HG03571 (cell line): ENCODE measurements at regions not wholly inside any gene's neighbourhood (a gene's known extent, or its start where the extent isn't known, plus 50 kb on each side); places are given as distances from the start of the nearest gene placed in this dataset.

Experiments used
- ATAC-seq: cut with Tn5 transposase; IDR thresholded peaks from one replicate; pipeline ENCODE4 v1.9.1; 2021; ENCODE audit not compliant: unreplicated experiment

DNA sequence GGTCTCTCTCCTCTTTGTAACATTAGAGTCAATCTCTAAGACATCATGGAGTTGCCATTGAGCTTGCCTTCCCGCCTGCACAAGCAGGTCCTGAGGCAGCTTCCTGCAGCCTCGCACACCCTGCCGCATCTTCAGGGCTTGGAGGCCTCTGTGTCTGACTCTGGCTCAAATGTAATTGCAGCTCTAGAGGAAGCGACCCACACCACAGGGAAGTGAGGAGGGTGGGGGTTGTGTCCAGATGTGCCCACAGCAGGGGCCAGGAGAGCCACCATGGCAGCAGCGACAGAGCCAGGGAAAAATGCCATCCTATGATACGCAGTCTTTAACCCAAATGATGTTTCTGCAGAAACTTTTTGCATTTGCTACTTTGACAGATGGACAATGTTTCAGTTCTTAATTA, 216.0 kb upstream of the ZNF32 start:
- ATAC-seq, result no peak

DNA sequence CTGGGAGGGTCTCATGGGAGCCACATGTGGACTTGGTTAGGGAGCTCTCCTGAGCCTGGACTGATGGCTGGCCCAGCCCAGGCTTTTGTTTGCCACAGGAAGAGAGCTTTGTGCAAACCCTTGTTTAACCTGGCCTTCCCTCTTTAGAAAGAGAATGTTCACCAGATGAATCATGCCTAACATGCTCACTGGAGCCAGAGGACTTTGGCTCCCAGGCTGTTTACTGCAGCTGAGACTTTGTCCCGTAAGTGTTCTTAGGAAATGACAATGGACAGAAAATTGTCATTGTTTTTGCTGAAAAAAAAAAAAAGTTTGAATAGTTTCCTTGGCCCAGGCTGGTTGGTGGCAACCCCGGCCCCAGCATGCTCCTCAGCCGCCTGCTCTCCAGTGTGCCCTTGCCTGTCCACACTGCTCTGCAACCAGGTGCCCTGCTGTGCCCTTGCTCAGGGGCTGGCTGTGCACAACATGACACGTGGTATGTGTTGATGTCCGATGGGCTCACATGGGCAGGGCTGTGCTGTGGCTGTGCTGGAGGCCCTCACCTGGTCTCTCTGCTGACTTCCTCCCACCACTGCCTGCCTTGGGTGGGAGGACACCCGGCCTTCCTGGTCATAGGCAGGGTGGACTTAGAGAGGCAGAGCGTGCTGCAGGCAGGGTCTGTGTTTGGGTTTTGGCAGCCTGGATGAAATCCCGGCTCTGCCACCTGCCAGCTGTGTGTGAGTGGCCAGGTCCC, 215.3 kb upstream of the ZNF32 start:
- ATAC-seq, result no peak

DNA sequence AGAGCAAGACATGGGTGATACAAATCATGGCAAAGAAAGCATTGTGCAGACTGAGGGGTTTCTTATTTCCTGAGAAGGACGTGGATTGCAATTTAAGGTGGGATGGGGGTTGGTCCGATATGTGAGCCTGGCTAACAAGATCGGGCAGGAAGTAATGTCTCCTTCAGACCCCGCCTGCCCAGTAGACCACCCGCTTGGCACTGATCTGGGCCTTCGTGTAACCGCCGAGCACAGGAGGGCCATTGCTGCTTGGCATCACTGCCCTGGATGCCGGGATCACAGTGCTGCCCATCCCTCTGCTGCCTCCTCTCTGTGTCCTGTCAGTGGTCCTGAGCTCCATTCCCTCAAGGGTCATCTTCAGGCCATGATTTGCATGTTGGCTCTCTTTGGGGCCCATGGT, 214.6 kb upstream of the ZNF32 start:
- ATAC-seq, result no peak

DNA sequence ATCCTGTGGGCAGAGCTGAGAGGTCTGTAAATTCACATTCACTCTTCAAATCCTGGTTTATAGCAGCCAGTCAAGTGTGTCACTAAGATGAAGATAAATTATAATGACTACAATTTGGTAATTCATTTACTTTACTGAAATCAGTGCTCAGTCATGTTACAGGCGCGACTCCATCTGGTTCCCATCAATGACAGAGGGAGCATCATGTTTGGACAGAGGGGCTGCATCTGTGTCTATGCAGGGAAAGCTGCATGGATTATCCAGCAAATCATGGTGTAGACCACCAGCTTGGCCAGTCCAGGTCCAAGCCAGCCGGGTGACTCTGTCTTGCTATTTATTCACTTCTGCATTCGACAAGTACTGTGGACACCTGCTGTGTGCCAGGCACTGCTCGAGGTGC, 214.1 kb upstream of the ZNF32 start:
- no peak for ATAC-seq

DNA sequence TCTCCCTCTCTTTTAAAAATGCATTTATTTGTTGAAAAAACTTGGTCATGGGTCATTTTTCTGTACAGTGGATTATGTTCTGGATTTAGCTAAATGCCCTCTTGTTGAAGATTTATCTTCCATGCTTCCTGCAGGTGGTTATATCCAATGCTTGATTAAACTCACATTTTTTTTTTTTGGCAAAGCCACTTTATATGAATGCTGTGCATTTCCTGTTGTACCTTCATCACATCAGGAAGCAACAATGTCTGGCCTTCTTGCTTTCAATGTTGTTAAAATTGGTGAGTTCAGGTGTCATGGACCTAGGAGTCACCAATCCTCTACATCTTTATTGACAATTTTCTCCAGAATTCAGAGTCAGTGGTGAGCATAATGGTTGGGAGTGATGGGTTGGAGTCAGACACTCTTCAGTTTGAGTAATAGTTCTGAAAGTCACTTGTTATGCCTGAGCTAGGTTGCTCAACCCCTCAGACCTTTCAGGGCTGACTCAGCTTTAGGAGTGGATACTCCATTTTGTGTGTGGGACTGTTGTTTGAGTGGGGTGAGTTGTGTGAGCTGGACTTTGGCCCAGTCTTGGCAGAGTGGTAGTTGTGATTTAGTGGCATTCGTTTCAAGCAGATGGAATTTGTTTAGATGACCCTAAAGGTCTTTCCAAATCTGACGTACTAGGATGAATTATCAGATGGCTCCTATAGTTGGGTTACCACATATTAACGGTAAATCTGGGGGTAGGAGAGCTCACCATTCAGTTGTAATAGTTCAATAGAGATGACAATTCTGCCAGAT, 213.5 kb upstream of the ZNF32 start:
- ATAC-seq, result no peak

DNA sequence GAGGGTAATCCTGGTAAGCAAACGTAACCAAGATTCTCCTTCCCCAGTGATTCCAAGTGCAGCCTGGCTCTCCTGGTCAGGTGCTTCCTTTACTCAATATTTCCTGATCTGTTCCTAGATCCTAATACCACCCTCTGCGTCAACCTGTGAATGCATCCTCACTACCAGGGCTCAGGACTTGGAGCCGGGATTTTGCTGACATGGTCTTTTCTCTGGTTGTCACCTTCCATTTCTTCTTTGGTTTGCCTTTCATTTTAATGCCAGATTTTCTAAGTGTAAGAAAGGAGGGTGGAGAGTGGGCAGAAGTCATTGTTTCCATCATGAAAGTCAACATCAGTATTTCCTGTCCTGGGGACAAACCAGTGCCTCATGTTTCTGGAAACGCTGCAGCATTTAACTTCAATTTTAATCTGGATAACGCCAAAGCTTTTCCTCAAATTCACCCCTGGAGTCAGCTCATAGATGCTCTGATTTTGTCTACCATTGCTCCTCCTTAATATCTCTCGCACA, 210.4 kb upstream of the ZNF32 start:
- ATAC-seq, result no peak

DNA sequence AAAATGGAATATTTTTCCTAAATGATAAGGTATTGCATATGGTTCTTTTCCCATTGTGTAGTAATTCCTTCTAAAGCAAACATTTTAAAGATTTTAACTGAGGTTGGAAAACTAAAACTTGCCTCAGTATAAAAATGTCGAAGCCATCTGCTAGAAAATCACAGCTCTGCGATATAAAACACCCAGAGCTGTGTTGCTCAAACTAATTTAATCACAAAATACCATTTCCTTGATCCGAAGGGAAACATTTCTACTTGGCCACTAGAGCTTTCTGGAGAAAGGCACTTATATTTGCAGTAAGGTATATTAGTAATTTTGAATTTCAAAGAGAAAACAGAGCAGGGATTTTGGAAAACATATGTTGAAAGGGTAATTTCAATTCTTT, 209.2 kb upstream of the ZNF32 start:
- no peak for ATAC-seq

DNA sequence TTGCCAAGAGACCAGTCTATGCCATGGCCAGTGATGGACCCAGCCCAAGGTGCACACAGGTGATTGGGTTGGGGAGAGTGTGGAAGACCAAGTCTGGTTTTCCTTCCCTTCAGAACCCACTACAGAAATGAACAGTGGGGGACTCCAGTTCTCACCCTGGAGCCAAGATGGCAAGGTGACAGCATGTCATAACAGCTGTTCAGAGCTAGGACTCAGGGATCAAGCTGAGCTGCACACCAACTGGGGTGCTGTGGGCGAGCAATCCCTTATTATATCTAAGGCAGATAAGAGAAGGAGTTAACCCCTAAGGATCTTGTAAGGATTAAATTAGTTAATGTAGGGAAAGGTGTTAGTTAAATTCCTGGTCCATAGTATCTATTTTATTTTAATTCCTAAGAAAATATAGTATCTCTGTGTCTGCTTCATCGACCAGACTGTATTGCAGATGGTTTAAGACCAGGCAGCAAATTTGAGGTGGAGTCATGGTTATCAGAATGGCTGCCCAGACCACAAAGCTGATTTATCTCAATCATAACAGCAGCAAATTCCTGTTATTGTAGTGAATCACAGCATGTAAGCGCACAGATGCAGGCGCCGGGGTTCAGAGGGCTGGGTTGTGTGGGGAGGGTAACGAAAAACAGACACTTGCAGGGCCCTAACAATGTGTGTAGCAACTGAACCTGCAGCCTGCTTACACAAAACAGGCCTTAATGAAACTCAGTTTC, 208.7 kb upstream of the ZNF32 start:
- ATAC-seq, result no peak

DNA sequence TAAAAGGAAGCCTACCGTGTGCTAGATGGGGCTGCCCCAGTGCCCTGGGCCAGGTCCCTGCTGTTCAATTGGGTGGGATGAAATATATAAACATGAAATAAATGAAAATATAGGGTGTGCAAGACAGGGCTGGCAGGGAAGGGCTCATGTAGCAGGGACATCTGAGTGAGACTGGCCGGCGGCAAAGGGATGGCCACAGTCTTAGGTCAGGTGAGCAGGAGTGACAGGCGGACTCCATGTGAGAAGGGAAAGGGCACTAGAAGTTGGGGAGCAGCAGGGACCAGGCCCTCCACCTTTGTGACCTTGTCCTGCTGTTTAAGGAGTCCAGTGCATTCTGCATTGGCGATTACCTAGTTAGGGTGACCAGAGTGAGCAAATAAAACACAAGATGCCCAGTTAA, 207.6 kb upstream of the ZNF32 start:
- ATAC-seq, result no peak

DNA sequence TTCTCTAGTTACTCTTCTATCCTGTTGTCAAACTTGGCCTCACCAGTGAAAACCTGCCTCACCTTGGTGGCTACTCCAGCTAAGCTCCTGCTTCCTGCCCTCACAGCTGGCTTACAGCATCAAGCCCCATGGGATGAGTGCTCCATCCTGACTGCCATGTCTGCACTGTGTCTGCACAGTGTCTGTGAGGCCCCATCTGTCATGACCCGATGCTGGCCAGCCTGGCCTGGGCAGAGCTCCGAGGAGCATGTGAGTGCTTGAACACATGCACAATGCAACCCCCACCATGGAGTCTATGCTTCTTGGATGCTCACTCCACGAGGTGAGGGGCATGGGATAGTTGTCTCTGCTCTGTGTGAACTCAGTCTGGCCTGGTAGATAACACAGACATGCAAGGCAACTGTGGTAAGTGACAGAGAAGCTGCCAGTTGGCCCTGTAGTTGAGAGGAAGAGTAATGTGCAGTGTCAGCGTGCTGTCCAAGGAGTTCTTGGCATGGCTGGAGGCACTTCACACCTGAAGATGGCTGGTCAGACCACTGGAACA, 207.1 kb upstream of the ZNF32 start:
- no peak for ATAC-seq

DNA sequence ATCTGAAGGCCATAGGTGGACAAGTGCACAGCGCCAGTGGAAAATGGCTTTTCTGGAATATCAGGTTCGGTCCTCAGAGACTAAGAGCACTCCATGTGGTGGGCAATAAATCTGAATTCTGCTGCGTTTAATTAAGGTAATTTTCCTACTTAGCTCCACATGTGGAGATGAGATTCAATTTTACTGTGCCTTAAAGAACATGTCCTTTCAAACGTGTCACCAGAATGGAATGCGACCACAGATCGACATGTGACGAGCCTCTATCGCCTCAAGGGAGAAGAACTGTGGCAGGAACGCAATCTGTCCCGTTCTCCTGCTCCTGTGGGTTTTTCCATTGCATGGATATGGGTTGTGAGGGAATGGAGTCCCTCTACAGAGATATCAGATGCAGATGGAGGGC, 205.3 kb upstream of the ZNF32 start:
- ATAC-seq, result no peak

DNA sequence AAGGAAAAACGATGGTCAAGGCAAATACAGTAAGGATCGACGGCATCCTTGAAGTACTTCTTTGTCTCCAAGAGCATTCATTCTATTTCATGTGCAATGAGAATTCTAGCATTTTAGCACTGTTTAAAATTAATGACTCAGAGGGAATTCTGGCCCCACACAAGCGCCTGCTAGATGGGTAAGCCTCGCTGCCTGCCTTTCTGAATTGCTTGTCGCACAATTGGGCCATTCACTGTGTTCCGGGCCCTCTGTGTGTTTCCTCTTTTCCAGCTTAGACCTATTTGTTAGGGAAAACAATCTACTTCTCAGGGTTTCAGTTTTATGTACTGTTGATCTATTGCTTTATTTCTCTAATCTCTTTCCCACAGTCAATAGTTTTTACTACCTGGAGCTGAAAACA, 204.7 kb upstream of the ZNF32 start:
- no peak for ATAC-seq

DNA sequence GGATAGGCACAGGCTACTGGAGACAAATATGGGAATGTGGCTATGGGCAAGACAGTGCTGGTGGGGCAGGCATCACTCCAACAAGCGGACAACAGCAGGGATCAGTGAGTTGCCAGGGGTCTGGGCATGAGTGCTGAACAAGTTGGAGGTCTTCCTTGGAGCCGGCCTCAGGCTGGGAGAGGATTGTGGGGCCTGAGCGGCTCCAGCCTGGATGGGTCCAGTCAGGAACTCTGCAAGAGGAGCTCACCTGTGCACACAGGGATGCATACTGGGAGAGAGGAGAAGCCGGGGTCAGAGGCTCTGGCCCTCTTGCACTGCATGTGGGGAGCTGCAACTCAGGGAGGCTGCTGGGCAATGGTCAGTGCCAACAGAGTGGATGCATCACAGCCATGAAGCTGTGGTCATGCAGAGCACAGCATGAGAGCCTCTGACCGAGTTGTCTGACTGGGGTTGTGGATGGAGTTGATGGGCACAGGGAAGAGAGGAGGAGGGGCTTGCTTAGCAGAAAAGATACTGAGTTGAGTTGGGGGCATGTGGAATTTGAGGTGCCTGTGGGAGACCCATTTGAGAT, 204.0 kb upstream of the ZNF32 start:
- ATAC-seq, result no peak

DNA sequence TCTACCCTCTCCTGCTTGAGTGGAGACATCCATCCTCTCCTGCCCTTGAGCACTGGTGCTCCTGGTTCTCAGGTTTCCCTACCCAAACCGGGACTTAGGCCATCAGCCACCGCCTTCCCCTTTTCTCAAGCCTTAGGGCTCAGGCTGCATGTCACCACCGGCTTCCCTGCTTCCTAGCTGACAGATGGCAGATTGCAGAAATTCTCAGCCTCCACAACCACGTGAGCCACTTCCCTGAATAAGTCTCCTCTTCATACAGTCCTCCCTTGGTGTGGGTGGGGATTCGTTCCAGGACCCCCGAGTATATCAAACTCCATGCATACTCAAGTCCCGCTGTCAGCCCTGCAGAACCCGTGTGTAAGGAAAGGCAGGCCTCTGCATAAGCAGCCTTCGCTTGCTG, 203.5 kb upstream of the ZNF32 start:
- ATAC-seq, result no peak

DNA sequence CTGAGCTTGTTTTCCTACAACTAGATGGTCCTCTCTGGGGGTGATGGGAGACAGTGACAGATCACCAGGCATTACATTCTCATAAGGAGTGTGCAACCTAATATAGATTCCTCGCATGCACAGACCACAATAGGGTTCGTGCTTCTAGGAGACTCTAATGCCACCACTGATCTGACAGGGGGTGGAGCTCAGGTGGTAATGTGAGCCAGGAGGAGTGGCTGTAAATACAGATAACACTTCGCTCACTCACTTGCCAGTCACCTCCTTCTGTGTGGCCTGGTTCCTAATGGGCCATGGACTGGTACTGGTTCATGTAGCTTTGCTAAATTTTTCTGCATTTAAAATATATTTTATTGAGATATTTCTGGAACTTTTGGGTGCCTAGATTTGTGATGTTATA, 202.3 kb upstream of the ZNF32 start:
- ATAC-seq, result no peak

DNA sequence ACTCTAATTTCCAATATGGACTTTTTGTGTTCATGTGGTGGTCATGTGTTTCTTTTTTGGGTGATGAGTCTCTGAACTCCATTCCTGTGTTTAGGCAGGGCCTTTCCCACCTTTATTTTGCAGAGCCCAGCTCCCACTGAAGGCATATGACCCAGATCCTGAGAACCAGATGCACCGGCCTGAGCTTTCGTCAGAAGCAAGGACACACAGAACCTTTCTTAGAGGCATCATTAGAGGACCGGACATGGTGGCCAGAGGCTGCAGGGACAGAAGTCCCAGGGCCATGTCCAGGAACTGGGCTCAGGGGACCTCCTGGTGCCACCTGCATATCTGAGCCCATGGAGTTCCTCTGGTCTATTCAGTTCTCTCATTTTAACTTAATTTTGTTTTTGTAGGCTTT, 200.9 kb upstream of the ZNF32 start:
- no peak for ATAC-seq

DNA sequence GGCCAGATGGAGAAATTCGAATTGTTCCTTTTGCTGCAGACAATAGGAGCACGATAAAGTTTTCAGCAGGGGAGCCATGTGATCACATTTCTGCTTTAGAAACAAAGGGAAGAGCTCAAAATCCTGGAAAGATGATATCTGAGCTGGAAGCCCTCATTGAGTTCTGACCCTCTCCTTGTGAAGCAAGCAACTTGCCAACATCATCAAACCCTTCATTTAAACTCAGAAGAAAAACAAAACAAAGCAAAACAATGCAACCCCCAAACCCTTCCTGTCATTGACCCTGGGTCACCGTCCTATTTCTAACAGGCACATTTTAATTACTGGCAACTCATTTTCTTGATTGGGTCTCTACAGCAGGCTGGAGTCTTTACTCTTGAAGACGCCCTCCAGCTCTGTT, 198.3 kb upstream of the ZNF32 start:
- no peak for ATAC-seq

DNA sequence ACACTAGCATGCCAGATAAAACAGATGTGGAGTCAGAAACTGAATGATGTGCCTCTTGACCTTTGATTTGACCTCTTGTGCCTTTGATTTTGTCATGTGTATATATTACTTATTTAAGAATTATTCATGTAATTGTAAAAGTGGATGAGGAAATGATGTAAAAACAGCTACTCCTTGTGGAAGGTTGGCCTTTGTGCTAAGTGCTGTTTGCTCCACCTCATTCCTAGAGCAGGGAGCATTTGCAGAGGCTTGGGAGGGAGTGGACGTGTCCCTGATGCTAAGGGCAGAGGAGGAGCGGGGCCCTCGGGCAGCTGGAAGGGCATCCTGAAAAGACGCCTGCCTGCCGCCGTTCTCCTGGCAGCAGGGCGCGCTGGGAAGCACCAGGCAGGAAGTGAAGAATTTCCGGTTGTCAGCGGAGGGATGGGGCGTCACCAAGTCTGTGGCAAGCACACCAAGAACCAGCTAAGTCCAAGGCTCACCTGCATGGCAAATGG, 197.6 kb upstream of the ZNF32 start:
- no peak for ATAC-seq

DNA sequence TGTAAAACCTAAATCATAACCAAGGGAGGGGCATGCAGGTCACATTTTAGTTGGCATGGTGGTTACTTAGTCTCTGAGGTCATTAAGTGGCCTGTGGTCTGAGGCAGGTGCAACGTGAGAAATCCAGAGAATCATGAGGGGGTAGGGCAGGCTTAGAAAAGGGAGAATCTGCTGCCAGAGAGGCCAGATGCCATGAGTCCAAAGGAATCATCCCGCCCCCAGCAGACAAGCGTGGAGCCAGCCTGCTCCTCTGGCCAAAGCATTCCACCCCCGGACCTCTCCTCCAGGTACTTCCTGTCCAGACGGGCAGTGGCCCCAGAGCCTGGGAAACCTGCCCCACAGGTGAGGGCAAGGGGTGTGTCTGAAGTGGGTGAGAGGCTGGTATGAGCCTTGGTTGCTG, 196.4 kb upstream of the ZNF32 start:
- no peak for ATAC-seq

DNA sequence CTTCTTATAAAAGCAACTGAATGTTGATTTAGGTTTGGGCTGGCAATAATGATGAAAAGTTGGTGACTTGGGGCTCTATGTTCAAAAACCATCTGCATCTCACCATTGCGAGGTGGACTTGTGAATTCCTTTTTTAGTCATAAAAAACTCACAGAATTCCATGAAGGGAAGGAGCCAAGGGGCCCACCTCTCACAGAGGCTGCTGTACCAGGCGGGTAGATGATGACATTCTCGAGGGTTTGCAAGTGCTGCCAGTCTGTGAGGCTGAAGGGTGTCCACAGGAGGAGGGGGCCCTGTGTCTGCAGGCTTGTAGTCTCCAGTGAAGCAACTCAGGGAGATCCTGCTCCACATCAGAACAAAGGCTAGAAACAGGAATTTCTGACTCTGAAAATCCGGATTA, 195.5 kb upstream of the ZNF32 start:
- no peak for ATAC-seq
